GM12865 (cell line): ENCODE measurements at regions not wholly inside any gene's neighbourhood (a gene's known extent, or its start where the extent isn't known, plus 50 kb on each side); places are given as distances from the start of the nearest gene placed in this dataset.
"Not testable (repeated sequence)": the region's sequence is repeated elsewhere in the genome, so short reads cannot be mapped to it uniquely, and the experiment has no call there.

Experiments
- DNase-seq: peaks from one replicate; pipeline ENCODE4 v3.0.0; 2010; ENCODE audit warnings: low read depth
- H3K4me3 ChIP-seq: 2 replicates; pipeline ENCODE4 v1.5.1; 2011; ENCODE audit warnings: mild to moderate bottlenecking, low read depth, low read length, control low read depth
- TF ChIP-seq, protein P1 (sequence below): IDR thresholded peaks from 2 replicates; pipeline ENCODE4 v1.5.1; 2011; ENCODE audit warnings: low read length, control low read depth, low read depth, inconsistent platforms; ENCODE audit not compliant: insufficient read depth; ENCODE audit errors: missing control alignments

DNA sequence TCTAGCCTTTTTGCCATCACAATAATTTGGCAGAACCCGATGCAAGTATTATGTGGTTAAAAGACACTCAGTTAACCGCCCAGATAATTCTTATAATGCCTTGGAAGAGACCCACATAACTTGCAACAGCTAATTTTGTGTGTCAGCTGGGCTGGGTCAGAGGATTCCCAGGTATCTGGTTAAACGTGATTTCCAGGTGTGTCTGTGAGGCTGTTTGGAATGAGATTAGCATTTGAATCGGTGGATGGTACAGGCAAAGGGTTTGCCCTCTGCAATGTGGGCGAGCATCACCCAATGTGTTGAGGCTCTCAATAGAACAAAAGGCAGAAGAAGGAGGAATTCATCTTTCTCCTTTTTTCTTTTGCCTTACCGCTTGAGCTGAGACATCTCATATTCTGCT, 314.2 kb upstream of the PUDP start:
- DNase-seq, result no peak
- TF ChIP-seq, protein P1, sequence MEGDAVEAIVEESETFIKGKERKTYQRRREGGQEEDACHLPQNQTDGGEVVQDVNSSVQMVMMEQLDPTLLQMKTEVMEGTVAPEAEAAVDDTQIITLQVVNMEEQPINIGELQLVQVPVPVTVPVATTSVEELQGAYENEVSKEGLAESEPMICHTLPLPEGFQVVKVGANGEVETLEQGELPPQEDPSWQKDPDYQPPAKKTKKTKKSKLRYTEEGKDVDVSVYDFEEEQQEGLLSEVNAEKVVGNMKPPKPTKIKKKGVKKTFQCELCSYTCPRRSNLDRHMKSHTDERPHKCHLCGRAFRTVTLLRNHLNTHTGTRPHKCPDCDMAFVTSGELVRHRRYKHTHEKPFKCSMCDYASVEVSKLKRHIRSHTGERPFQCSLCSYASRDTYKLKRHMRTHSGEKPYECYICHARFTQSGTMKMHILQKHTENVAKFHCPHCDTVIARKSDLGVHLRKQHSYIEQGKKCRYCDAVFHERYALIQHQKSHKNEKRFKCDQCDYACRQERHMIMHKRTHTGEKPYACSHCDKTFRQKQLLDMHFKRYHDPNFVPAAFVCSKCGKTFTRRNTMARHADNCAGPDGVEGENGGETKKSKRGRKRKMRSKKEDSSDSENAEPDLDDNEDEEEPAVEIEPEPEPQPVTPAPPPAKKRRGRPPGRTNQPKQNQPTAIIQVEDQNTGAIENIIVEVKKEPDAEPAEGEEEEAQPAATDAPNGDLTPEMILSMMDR, result no peak
- H3K4me3 ChIP-seq, result no peak overlapping the region

DNA sequence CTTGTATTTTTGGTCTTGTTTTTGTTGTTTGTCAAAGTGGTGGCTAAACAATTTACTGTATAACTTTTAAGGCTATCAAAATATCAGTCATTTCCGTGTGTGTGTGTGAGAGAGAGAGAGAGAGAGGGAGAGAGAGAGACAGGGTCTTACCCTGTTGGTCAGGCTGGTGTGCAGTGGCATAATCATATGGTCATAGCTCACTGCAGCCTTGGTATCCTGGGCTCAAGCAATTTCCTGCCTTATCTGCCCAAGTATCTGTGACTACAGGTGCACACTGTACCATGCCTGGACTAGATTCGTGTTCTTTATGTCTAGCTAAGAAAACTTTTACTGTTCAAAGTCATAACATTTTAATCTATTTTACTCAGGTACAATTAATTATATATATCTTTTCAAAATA, 313.1 kb upstream of the PUDP start:
- H3K4me3 ChIP-seq, DNase-seq: not testable (repeated sequence)

DNA sequence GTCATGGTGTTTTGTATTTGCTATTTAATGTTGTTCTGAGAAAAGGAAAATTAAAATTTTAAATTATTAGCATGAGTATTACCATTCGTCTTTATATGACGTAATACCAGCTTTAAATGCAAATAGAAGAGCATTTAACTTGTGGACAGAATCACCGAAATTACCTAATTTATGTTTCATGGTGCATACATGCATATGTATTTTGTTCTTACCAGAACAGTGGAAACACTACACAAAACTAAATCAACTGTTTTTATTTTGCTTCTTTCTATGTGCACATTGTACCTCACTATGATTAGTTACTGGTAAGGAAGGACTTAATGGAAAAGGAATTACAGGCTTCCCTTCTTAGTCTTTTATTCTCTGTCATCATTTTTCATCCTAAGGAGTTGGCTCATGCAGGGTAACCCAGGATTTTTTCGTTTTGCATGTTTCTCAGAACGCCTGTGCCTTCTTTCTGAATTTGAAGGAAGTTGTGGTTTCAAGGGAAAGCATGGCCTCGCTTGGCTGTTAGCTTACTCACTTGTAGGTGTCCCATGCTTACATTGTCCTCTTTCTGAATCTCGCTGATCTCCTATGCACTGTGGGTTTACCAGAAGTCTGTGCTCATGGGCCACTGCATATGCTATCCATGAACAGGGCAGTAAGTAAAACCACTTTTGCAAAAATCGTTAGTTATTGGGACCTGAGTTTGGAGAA, 300.0 kb upstream of the PUDP start:
- H3K4me3 ChIP-seq, result no peak overlapping the region
- TF ChIP-seq, protein P1, result no peak
- DNase-seq, result no peak

GRCh38 chrX:7446815-7447214, 298.9 kb upstream of the PUDP start:
- DNase-seq, result no peak
- H3K4me3 ChIP-seq, result no peak overlapping the region
- TF ChIP-seq, protein P1, result no peak

- TF ChIP-seq, protein P1, result no peak
- DNase-seq, result peak; percentile 17
- no peak overlapping the region for H3K4me3 ChIP-seq
Measured at GRCh38 chrX:7444967-7445366, 297.0 kb upstream of the PUDP start.

GRCh38 chrX:7441586-7441985, 293.6 kb upstream of the PUDP start:
- TF ChIP-seq, protein P1, result no peak
- no peak overlapping the region for H3K4me3 ChIP-seq
- DNase-seq, result no peak

GRCh38 chrX:7435822-7436221, 287.9 kb upstream of the PUDP start:
- TF ChIP-seq, protein P1, result no peak
- DNase-seq, result no peak

More at GRCh38 chrX:7435822-7436221, 287.9 kb upstream of the PUDP start:
- H3K4me3 ChIP-seq, result no peak overlapping the region
